T-helper 2 cell treated with Interferon-gamma antibody and Interleukin-4, amounts not matched to agents 100 ng/mL and 5 ng/mL, for 36 hours (primary cell): ENCODE measurements at regions not wholly inside any gene's neighbourhood (a gene's known extent, or its start where the extent isn't known, plus 50 kb on each side); places are given as distances from the start of the nearest gene placed in this dataset.
"Not testable (repeated sequence)": the region's sequence is repeated elsewhere in the genome, so short reads cannot be mapped to it uniquely, and the experiment has no call there.

ENCODE experiments used
- intact Hi-C: fragments of 100-400 bp; cut with micrococcal nuclease; formaldehyde crosslinking; loops from one replicate; pipeline ENCODE4 v1.15.1; 2023

- intact Hi-C loops = no loop called here
Measured at GRCh38 chr10:108385963-108386362, 1221.5 kb upstream of the SORCS1 start.

DNA sequence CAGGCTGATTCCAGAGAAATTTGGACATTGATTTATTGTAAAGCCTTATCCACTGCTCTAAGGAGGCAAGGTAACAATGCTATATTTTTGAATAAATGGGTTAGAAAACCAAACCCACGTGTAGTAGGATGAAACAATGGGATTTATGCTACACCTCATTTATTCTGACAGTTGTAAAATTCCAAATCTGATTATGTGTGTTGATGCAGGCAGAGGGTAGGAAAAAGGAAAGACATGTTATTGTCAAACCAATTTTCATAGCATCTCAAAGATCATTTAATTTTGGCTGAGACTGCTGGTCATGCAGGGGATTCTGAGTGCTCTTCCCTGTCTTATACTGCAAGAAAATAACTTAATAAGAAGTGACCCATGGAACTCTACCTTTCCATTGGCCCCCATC is 1219.9 kb upstream of the SORCS1 start:
- intact Hi-C loops = no loop called here

GRCh38 chr10:108378779-108379178 is 1214.3 kb upstream of the SORCS1 start:
- intact Hi-C loops = no loop called here

GRCh38 chr10:108375691-108376090 is 1211.2 kb upstream of the SORCS1 start:
- intact Hi-C loops = no loop called here

DNA sequence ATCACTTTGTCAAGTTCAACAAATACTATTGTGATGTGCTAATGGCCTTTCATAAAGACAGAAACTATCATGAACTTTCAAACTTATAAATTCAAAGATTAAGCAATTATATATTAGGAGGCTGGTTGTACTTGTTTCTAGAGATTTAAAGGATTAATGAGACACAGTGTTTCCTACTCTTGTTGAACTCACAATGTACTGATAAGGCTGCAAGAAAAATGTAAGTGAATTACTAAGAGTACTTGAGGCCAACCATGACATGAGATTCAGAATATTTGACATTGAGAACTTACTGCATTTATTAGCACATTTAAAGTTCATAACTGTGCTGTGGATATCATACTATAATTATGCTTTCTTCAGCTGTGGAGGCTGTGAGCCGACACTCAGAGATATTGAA is 1210.5 kb upstream of the SORCS1 start:
- intact Hi-C loops = no loop called here

GRCh38 chr10:108365541-108365940 is 1201.0 kb upstream of the SORCS1 start:
- intact Hi-C loops = no loop called here

DNA sequence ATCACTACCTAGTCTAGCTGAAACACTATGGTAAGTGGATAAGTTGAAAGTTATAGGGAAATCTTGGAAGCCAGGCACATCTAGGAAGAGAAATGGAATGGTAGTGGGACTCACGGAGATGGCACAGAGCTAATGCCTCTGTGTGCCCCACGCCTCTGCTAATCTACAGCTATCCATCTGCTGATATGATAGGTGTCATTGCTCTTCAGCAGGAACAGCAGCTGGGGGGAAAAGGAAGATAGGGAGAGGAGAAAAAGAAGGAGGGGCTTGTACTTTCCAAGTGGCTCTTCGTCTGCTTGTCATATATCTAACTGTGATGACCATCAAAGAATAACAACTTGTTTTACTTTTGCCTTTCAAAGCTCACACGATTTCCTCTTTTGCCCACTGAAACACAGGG is 1199.1 kb upstream of the SORCS1 start:
- intact Hi-C loops = no loop called here

- intact Hi-C loops = no loop called here
Measured at GRCh38 chr10:108362961-108363360, 1198.5 kb upstream of the SORCS1 start.

GRCh38 chr10:108362296-108362695 is 1197.8 kb upstream of the SORCS1 start:
- intact Hi-C loops = no loop called here

DNA sequence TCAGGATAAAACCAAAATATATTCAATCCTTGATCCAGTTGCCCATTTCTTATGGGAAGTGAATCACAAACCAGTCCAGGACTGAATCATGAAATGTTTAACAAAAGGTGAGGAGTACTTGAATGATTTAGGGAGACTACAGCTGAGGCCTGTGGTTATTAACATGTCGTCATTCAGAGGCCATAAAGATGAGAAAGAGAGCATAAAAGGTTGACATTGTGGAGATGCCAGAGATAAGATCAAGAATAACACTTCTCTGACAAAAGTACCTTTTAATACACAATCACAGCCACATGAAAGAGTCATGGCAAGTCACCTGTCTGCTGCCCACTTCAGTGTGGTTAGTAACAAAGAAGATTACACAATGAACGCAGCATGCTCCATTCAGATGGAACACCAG is 1195.7 kb upstream of the SORCS1 start:
- intact Hi-C loops = no loop called here

DNA sequence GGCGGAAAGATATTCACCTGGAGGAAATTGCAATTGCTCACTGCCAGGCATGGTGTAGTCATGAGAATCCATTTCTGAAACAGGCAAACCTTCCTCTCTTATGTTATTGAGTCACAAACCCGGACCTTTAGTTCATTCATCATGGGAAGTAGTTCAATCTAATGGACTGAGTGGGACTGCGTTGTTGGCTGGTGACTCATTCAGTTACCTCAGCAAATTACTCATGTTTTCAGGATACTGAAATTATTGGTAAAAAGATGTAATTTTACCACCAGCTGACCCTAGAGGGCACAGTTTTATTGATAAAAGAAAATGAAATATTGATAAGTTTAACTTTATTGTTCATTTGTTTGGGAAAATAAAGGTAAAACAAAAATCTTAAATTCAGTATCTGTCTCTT is 1194.4 kb upstream of the SORCS1 start:
- intact Hi-C loops = no loop called here

- intact Hi-C loops = no loop called here
Measured at GRCh38 chr10:108352771-108353170, 1188.3 kb upstream of the SORCS1 start.

- intact Hi-C loops = no loop called here
Measured at GRCh38 chr10:108348215-108348614, 1183.7 kb upstream of the SORCS1 start.

DNA sequence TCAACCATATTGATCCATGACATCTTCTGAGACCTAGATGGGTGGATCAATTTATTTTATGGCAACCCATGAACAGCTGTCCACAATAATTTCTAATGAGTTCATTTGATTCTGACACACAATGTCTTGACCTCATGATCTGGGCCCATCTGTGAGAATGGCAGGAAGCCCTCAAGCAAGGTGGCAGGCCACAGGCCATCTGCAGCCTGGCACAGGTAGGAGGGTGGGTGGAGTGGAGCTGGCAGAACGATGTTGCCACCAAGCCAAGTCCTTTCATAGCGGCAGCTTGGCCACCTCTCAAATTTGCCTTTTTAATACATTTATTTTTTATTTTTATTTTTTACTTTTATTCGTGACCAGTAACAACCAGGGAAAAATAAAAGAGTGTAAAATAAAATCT is 1181.6 kb upstream of the SORCS1 start:
- intact Hi-C loops = no loop called here

- intact Hi-C loops = no loop called here
Measured at GRCh38 chr10:108338146-108338545, 1173.6 kb upstream of the SORCS1 start.

DNA sequence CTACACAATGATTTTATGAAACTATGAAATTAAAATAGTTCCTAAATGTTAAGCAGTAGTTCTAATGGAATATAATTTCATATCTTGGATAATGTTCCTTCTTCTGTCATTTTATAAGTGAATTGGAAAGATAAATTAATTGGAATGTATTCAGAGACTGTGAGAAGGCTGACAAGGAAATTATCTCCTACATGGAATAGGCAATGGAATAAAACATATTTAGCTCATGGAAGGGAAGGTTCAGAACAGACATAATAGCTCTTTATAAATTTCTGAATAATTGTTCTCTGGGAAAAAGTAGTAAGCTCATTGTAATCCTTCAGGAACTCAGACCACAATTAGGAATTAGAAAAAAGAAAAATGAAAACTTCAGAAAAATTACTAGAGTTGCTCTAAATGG is 1172.3 kb upstream of the SORCS1 start:
- intact Hi-C loops = no loop called here

GRCh38 chr10:108327706-108328105 is 1163.2 kb upstream of the SORCS1 start:
- intact Hi-C loops = no loop called here

GRCh38 chr10:108323274-108323798 is 1158.8 kb upstream of the SORCS1 start:
- intact Hi-C loops = no loop called here

GRCh38 chr10:108319434-108320222 is 1155.1 kb upstream of the SORCS1 start:
- intact Hi-C loops = no loop called here

GRCh38 chr10:108315636-108316035 is 1151.1 kb upstream of the SORCS1 start:
- intact Hi-C loops = not testable (repeated sequence)

GRCh38 chr10:108307925-108308312 is 1143.4 kb upstream of the SORCS1 start:
- intact Hi-C loops = no loop called here

GRCh38 chr10:108307250-108307924 is 1142.9 kb upstream of the SORCS1 start:
- intact Hi-C loops = no loop called here

DNA sequence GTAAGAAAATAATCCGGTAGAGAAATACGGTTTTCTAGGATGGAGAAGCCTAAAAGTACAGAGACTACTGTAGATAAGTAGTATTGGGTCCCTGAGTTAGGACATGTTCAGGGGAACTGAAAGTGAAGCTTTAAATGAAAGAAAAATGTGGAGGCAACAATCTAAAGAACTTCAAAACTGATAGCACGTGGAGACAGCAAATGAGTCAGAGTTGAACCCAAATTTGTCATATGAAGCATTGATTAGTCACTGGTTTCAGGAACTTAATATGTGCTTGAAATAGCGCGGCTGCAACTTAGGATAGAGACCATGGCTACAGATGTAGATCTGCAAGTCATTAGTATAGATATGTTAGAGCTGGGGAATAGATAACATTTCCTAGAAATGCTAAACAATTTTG is 1138.6 kb upstream of the SORCS1 start:
- intact Hi-C loops = no loop called here
